ENCODE measurements at regions not wholly inside any gene's neighbourhood (a gene's known extent, or its start where the extent isn't known, plus 50 kb on each side); places are given as distances from the start of the nearest gene placed in this dataset.

- TF ChIP-seq CTCF (IDR thresholded peaks at IDR 0.05) (no peak), POLR2AphosphoS5 (IDR thresholded peaks at IDR 0.05) (no peak), POLR2A (IDR thresholded peaks at IDR 0.05) (no peak)
Observed at GRCh38 chr12:69092137-69092536, 147.2 kb upstream of the CPSF6 start.
